ENCODE measurements at regions not wholly inside any gene's neighbourhood (a gene's known extent, or its start where the extent isn't known, plus 50 kb on each side); places are given as distances from the start of the nearest gene placed in this dataset.

- H3K4me3 Mint-ChIP-seq, result no peak overlapping the region
- Histone ChIP-seq H3K9me3 (replicated peaks in 1 of 2; ENCODE audit: control insufficient read depth in 1 of 2, insufficient read depth in 1 of 2, low read length in 2 of 2) (peaks cover 25 to 26% of the 10 kb centered on the region in 2 donors), H3K27ac (ENCODE audit: low read depth in 1 of 2, low read length in 2 of 2) (no peak overlapping the region), H3K4me1 (ENCODE audit: control insufficient read depth in 1 of 2, insufficient read depth in 2 of 2, low read length in 2 of 2) (no peaks in the 10 kb centered on the region), H3K9ac (ENCODE audit: insufficient read depth, low read length, poor library complexity, severe bottlenecking) (no peak overlapping the region), H2AFZ (ENCODE audit: insufficient read depth, low read depth, low read length, poor library complexity, severe bottlenecking) (no peak overlapping the region), H3K27me3 (ENCODE audit: control insufficient read depth in 2 of 2, insufficient read depth in 2 of 2, low read length in 2 of 2) (no peaks in the 10 kb centered on the region), H3K79me2 (ENCODE audit: insufficient read depth, low read length) (no peaks in the 10 kb centered on the region), H4K20me1 (ENCODE audit: insufficient read depth, low read length) (no peaks in the 10 kb centered on the region), H3K4me3 (replicated peaks in 1 of 3; ENCODE audit: low read depth in 2 of 3, low read length in 3 of 3) (no peak overlapping the region), H3K36me3 (replicated peaks in 1 of 2; ENCODE audit: control insufficient read depth in 1 of 2, insufficient read depth in 2 of 2, low read length in 2 of 2) (no peaks in the 10 kb centered on the region), H3K4me2 (replicated peaks; ENCODE audit: extremely low read depth, low read length, poor library complexity, severe bottlenecking) (no peak overlapping the region)
- H3K36me3 Mint-ChIP-seq, result no peaks in the 10 kb centered on the region
- H3K4me1 Mint-ChIP-seq, result no peaks in the 10 kb centered on the region
- peak overlapping the region in 1 of 7 donors; percentile 78 for H3K27ac Mint-ChIP-seq
- no peak for TF ChIP-seq CTCF (IDR thresholded peaks at IDR 0.05)
- intact Hi-C loops (cut with micrococcal nuclease), result no loop called here
- peaks cover 0 to 20% (median 9%) of the 10 kb centered on the region in 7 donors for H3K9me3 Mint-ChIP-seq
- peaks cover 0 to 2% (median 0%) of the 10 kb centered on the region in 3 donors for H3K27me3 Mint-ChIP-seq (ENCODE audit: low read depth in 3 of 3)
- WGBS (ENCODE audit: insufficient coverage), result 40% methylated on average over 5 of the region's 5 CpGs
- no peak for DNase-seq
Observed at GRCh38 chr17:52762147-52762793, 603.8 kb upstream of the CA10 start.

- peaks cover 24 to 25% of the 10 kb centered on the region in 2 donors for H3K9me3 ChIP-seq (replicated peaks in 1 of 2; ENCODE audit: control insufficient read depth in 1 of 2, insufficient read depth in 1 of 2, low read length in 2 of 2)
- TF ChIP-seq CTCF (IDR thresholded peaks at IDR 0.05), result no peak
- no peak overlapping the region for H2AFZ ChIP-seq (ENCODE audit: insufficient read depth, low read depth, low read length, poor library complexity, severe bottlenecking)
- no peaks in the 10 kb centered on the region for H3K36me3 ChIP-seq (replicated peaks in 1 of 2; ENCODE audit: control insufficient read depth in 1 of 2, insufficient read depth in 2 of 2, low read length in 2 of 2)
- H3K27ac Mint-ChIP-seq, result no peak overlapping the region
- peaks cover 0 to 2% (median 0%) of the 10 kb centered on the region in 3 donors for H3K27me3 Mint-ChIP-seq (ENCODE audit: low read depth in 3 of 3)
- WGBS (ENCODE audit: insufficient coverage), result no CpG with 5 or more reads among the region's 3 CpGs
- intact Hi-C loops (cut with micrococcal nuclease), result no loop called here
- no peaks in the 10 kb centered on the region for H3K4me1 ChIP-seq (ENCODE audit: control insufficient read depth in 1 of 2, insufficient read depth in 2 of 2, low read length in 2 of 2)
- no peak for DNase-seq
- no peaks in the 10 kb centered on the region for H3K79me2 ChIP-seq (ENCODE audit: insufficient read depth, low read length)
- H3K4me3 Mint-ChIP-seq, result no peak overlapping the region
- H3K9me3 Mint-ChIP-seq, result peaks cover 0 to 20% (median 8%) of the 10 kb centered on the region in 7 donors
- no peak overlapping the region for H3K4me3 ChIP-seq (replicated peaks in 1 of 3; ENCODE audit: low read depth in 2 of 3, low read length in 3 of 3)
- no peak overlapping the region for H3K4me2 ChIP-seq (replicated peaks; ENCODE audit: extremely low read depth, low read length, poor library complexity, severe bottlenecking)
- no peaks in the 10 kb centered on the region for H4K20me1 ChIP-seq (ENCODE audit: insufficient read depth, low read length)
- H3K36me3 Mint-ChIP-seq, result no peaks in the 10 kb centered on the region
- H3K27me3 ChIP-seq (ENCODE audit: control insufficient read depth in 2 of 2, insufficient read depth in 2 of 2, low read length in 2 of 2), result no peaks in the 10 kb centered on the region
- H3K27ac ChIP-seq (ENCODE audit: low read depth in 1 of 2, low read length in 2 of 2), result no peak overlapping the region
- H3K9ac ChIP-seq (ENCODE audit: insufficient read depth, low read length, poor library complexity, severe bottlenecking), result no peak overlapping the region
- no peaks in the 10 kb centered on the region for H3K4me1 Mint-ChIP-seq
Observed at GRCh38 chr17:52759864-52760263, 601.4 kb upstream of the CA10 start.
